Fibroblast of the aortic adventitia (primary cell): ENCODE measurements at regions not wholly inside any gene's neighbourhood (a gene's known extent, or its start where the extent isn't known, plus 50 kb on each side); places are given as distances from the start of the nearest gene placed in this dataset.

Source experiments
- DNase-seq: peaks from one replicate; pipeline ENCODE4 v3.0.0-alpha.2; 2010; ENCODE audit warnings: low read depth
- H3K4me3 ChIP-seq: 2 replicates; pipeline ENCODE4 v1.5.1; 2011; ENCODE audit warnings: low read depth, mild to moderate bottlenecking, control low read depth, low read length, moderate library complexity
- CTCF ChIP-seq: IDR thresholded peaks from 2 replicates; pipeline ENCODE4 v1.5.1; 2011; ENCODE audit warnings: mild to moderate bottlenecking, low read length, control low read depth, inconsistent platforms; ENCODE audit not compliant: insufficient read depth

GRCh38 chr15:38176155-38176554, 76.5 kb upstream of the SPRED1 start:
- TF ChIP-seq CTCF = no peak
- no peak overlapping the region for H3K4me3 ChIP-seq
- peak; percentile 58 for DNase-seq

DNA sequence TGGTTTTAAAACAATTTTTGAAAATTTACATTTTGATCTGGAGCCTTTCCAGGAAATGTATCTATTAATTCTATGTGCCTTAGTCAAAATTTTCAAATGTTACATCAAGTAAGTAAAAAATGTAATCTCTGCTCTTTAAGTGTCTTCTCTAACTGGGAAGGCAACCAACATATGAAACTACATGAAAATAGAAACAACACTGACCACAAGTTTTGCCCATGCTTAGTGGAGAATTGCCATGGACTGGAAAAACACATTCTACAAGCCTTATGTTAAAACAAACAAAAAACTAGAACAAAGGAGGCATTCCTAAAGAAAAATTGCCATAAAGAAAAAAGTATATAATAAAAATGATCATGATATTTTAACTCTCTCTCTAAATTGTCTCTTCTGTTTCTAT, 75.9 kb upstream of the SPRED1 start:
- TF ChIP-seq CTCF = no peak
- no peak overlapping the region for H3K4me3 ChIP-seq
- DNase-seq = peak; percentile 33

DNA sequence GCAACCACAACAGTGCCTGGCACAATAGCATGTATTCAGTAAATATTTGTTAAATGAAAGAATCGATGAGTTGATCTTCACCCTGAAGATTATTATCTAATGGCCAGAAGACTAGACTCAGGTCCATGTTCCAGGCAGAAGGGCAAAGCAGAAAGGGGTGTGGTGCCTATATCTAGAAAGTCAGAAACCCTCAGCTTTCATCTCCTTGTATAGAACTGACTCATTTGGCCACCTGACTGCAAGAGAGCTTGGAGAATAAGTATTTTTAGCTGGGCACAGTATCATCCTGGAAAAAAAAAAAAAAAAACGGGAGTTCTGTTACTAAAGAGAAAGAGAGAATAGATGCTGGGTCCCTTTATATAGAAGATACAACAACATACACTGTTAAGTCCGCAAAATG, 69.7 kb upstream of the SPRED1 start:
- no peak overlapping the region for H3K4me3 ChIP-seq
- TF ChIP-seq CTCF = no peak
- no peak for DNase-seq

GRCh38 chr15:38186507-38186906, 66.1 kb upstream of the SPRED1 start:
- no peak for DNase-seq
- H3K4me3 ChIP-seq = no peak overlapping the region
- TF ChIP-seq CTCF = no peak

- no peak overlapping the region for H3K4me3 ChIP-seq
- DNase-seq = no peak
- no peak for TF ChIP-seq CTCF
Observed at GRCh38 chr15:38187630-38188313, 64.9 kb upstream of the SPRED1 start.

GRCh38 chr15:38189671-38190295, 62.9 kb upstream of the SPRED1 start:
- DNase-seq = no peak
- no peak overlapping the region for H3K4me3 ChIP-seq
- TF ChIP-seq CTCF = no peak
